ENCODE measurements at regions not wholly inside any gene's neighbourhood (a gene's known extent, or its start where the extent isn't known, plus 50 kb on each side); places are given as distances from the start of the nearest gene placed in this dataset.
"Not testable (repeated sequence)": the region's sequence is repeated elsewhere in the genome, so short reads cannot be mapped to it uniquely, and the experiment has no call there.

DNA sequence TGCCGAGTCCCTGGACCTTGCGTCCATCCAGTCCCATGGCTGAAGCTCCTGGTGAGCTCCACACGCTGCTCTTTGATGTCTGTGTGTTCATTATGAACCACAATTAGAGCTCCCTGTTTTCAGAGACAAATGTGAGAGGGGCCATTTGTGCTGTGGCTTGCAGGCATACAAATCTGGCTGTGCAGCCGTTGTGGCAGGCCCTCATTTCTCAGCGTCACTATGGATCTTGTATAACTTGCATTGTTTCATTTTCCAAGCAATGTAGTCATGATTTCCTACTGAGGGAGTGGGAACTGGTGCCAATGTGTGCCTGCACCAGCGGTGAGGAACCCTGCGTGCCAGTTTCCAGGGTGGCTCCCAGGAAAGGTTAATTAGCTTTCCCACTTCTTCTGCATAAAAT, 542.6 kb downstream of the TMEM114 start:
- FAIRE-seq = no peak

DNA sequence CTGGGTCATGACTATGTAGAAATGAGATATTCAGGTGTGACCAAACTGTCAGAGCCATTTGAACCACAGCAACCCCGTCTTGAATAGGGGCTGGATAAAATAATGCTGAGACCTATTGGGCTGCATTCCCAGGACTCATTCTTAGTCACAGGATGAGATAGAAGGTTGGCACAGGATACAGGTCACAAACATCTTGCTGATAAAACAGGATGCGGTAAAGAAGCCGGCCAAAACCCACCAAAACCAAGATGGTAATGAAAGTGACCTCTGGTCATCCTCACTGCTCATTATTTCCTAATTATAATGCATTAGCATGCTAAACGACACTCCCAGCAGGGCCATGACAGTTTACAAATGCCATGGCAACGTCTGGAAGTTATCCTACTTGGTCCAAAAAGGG, 545.5 kb downstream of the TMEM114 start:
- FAIRE-seq = no peak

DNA sequence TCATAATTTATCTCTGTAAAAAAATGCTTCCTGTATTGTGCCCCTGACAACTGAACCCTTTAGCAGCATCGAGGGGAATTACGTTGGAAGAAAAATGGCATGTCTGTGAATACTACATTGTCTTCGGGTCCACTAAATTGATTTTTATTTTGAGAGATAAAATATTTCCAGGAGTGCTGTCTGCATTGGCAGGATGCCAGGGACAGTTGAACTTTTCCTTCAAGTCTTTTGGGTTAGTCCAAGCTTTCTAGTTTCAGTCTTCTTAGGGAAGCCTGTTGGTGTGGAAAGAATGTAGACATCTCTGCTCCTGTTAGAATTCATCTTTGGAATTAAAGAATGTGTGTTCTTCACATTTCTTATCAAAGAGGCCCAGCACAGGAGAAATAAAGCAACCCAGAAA, 557.9 kb downstream of the TMEM114 start:
- no peak for FAIRE-seq

DNA sequence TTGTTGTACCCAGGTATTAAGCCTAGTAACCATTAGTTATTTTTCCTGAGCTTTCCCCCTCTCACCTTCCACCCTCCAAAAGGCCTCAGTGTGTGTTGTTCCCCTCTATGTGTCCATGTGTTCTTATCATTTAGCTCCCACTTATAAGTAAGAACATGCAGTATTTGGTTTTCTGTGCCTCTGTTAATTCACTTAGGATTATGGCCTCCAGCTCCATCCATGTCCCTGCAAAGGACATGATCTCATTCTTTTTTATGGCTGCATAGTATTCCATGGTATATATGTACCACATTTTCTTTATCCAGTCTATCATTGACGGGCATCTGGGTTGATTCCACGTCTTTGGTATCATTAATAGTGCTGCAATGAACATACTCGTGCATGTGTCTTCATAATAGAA, 560.3 kb downstream of the TMEM114 start:
- FAIRE-seq = not testable (repeated sequence)

DNA sequence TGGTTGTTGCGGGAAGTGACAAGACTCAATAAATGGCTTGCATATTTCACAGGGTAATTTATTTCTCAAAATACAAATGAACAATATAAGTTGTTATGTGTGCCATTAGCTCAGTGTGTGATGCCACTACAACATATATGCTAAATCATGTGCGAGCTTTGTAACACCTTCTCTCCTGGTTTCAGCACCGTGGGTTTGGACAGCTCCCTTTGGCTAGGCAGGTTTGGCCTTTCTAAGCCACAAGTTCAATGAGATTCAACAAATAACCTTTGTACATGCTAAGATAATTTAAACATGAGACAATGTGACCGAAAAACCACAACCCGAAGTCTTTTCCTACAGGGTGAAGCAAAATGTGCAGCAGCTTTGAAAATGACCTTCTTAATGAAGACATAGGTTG, 563.9 kb downstream of the TMEM114 start:
- FAIRE-seq = no peak

DNA sequence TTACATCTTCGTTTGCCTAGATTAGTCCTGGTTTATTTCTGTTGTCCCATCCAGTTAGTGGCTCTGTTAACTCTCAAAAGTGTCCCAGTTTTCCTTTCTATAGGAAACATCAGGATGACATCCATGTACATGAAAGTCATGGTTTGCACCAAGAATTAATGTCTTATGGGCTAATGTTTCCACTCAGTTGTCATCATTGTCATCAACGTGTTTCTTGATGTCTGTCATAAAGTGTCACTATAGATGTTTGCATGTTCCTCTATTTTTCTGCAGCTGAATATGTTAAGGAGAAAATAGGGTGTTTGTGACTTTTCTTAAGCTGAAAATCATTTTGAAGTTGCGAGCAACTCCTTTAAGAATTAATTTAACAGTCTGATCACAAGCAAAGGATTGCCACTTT, 567.0 kb downstream of the TMEM114 start:
- no peak for FAIRE-seq

DNA sequence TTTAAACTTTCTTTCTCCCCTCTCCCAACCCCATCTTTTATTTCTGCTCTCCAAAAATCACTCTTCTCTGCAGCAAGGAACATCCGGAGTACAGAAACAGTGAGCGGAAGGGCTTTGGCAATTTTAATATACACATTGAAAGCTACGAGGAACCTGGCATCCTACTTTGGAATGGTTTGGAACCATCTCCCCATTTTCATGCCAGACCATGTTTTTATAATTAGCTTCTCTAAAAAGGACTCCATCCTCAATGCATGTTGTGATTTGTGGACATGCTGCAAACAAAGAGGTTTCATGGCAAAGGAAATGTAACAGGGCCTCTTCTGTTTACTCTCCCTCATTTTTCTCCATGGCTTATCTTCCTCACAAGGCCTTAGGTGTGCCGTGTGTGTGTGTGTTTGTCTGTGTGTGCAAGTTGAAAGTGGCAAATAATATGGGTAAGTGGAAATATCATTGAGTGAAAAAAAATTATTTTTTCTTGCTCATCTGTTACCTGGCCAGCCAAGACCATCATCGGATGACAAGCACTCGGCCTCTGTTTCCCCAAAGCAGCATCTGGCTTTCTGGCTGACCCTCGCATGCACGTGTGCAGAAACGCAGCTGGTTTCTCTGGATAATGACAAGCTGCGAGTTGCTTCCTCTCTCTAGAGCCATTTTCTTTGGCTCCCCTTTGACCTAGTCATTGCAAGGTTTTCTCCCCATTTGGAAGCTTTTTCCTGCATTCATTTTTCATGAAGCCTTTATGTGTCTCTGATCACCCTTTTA, 585.0 kb downstream of the TMEM114 start:
- FAIRE-seq = no peak

DNA sequence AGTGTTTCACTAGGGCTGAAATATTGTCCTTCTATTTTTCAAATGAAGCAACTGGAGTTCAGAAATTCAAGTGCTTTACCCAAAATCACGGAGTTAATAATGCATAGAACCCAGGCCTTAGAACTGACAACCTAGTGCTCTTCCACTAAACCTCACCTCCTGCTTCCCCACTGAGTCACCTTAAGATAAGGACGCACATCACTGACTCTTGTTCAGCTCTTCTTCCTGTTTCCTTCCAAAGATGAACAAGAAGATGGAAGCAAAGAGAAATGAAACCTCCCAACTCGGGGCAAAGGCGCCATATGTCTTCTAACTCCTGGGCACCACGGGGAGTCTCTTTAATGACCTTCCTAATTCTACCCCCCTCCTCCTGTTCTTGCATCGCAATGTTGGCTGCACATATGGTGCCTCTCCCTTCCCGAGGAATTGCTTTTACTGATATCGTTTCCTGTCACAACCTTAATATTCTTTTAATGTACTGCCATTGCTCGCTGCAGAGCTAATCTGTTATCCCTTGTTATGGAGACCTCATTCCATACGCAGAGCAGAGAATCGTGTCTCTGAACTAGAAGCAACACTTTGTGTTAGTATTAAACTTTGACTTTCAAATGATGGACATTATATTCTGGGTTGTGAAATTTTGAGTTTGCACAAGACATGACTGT, 591.4 kb downstream of the TMEM114 start:
- FAIRE-seq = no peak

DNA sequence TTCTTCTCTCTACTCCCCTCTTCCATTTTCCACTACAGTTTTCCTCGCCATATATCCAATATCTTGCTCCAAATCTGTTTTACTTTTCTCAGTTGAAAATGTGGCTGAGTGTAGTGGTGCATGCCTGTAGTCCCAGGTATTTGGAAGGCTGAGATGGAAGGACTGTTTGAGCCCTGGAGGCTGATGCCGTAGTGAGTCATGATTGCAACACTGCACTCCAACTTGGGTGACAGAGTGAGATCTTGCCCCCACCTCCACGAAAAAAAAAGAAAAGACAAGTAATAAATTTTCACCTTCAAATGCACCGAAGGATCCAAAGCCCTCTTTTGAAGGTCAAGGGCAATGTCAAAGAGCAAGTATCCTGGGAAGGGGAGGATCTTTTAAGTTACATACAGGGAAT, 592.3 kb downstream of the TMEM114 start:
- FAIRE-seq = no peak

DNA sequence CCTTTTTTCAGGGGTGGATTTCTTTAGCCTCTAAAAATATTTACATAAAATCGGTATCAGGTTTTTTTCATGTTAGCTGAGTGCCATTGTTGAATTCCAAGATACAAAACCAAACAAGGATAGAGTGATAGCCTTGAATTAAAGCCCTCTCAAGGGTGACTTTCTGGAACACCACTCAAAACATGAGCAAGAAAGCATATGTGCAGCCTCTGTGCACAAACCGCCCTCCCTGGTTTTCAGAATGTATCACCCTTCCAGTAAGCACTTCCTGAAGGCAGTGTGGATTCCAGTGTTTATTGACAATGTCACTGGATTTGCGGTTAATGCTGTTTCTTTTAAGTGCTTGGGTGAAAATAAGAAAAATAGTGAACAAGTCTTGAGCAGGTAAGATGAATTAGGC, 597.7 kb downstream of the TMEM114 start:
- FAIRE-seq = no peak

DNA sequence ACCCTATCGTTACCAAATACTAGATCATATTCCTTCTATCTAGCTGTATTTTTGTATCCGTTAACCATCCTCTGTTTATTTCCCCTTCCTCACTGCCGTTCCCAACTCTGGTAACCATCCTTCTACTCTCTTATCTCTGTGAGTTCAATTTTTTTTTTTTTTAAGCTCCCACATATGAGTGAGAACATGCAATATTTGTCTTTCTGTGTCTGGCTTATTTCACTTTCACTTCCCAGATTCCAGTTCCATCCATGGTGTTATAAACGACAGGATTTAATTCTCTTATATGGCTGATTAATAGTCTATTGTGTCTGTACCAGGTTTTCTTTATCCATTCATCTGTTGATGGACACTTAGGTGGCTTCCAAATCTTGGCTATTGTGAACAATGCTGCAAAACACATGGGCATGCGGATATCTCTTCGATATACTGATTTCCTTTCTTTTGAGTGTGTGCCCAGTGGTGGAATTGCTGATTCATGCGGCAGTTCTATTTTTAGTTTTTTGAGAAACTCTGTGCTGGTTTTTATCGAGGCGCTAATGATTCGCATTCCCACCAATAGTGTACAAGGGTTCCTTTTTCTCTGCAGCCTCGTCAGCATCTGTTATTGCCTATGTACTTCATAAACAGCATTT, 599.6 kb downstream of the TMEM114 start:
- FAIRE-seq = no peak

DNA sequence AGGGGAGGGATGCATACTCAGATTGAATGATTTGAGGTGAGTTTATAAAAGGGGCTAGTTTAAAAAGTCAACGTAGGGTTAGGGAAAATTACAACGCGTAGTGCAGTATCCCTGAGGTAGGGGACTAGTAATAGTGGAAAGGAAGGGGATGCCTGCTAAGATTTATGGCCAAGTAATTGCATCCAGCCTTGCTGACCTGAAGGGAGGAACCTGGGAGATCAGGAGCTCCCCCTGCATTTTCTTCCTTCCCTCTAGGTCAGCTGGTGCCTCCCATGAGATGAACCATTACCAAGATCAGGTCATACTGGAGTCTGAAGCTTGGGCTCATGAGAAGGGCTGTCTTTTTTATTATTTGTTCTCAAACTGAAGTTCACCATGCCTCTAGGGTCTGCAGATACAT, 606.6 kb downstream of the TMEM114 start:
- FAIRE-seq = no peak

DNA sequence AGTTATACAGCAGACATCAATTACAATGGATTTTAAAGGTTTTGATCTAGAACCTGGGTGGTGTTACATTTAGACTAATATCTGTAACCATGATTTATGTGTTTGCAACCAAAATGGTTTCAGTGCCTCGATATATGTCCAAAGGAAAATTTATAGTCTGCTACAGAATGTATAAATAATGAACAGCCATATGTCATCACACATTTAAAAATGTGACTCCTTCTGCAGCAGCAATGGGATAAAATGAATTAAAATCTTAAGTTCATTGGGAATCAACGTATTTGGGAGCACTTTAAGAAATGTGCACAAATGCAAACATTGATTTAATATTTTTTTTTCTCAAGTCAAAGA, 610.2 kb downstream of the TMEM114 start:
- FAIRE-seq = no peak

DNA sequence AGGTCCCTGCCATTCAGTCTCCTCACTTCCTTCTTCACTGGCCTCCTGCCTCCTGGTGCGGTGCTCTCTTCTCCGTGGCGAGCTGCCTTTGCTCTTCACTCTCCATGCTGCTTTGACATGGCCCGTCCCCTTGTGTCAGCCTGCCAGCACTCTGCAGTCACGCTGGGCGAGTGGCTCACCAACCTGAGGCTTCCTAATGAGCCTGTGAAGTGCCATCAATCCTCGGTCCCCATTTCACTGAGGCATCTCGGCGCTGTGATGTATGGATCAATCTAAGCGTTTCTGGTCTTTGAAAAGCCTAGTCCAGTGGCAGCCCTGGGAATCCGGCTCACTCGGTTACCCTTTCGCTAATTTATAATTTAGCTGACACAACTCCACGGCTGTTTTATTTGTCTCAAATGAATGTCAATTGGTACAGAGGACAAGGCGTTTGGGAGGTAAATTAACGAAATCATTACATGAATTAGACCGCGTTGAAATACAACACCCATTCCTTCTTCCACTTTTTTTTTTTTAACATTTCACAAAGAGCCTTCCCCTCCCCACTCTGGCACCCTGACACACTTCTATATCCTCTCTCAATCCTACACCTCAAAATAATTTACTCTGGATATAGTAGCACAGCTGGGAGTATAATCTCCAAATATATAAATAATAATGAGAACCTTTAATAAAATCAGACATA, 610.7 kb downstream of the TMEM114 start:
- FAIRE-seq = no peak

DNA sequence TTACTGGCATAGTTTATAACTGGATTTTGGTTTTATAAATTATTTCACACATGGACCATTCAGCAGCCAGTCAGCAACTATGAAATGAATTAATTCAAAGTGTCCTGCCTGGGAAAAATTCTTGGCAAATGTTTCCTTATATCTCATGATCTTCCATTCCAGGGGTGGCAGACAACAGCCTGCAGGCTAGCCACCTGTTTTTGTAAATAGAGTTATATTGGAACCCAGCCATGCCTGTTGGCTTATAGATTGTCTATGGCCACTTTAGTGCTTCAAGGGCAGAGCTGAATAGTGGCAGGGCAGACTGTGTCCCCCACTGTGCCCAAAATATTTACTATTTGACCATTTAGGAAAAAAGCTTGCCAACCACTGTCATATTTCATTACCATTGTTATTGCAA, 613.7 kb downstream of the TMEM114 start:
- no peak for FAIRE-seq

DNA sequence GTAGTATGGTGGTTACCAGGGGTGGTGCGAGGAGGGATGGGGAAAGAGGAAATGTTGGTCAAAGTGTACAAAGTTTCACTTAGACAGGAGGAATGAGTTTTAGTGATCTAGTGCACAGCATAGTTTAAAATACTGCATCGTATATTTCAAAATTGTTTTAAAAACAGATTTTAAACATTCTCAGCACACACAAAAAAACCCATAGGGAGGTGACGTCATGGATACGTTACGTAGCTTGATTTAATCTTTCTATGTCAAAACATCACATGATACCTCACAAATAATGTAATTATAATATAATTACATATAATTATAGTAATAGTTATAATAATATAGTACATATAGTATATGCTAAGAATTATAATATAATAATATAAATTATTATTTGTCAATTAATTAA, 614.2 kb downstream of the TMEM114 start:
- FAIRE-seq = no peak

DNA sequence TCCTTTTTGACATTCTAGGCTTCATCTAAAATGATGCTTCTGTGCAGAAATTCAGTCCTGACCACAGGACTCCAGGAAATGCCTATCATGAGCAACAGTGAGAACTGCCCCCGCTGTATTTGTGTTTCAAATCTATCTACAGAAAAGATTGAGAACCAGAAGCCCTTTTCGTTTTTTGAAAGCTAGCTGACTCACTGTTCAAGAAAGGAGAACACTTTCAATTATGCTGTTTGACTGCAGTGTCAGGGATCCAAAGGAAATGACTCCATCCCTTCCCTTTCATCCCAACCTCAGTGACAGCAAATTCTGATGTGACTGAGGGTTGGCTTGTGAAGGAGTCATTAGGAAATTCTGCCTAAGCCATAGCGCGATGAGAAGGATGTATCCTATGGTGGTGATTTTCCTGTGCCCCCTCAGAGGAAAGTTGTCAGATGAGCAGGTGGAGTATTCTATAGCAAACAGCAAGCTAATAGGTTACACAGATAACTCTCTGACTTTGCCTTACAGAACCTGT, 622.3 kb downstream of the TMEM114 start:
- FAIRE-seq = no peak

DNA sequence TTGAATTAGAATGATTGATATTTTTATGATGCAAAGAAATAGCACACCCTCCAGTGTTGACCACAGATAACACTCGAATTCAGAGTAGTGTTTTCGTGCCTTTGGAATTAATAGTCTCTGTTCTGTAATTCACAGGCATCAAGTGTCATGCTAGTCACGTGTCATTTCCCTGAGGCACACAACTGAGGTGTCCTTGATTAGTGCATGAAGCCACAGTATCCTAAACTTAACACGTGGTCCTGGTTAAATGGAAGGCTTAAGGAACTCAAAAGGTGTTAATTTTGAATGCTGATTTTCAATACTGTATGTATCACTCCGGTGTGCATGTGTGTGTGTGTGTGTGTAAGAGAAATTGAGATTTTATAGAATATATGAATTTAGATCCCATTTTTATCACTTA, 625.6 kb downstream of the TMEM114 start:
- FAIRE-seq = no peak

DNA sequence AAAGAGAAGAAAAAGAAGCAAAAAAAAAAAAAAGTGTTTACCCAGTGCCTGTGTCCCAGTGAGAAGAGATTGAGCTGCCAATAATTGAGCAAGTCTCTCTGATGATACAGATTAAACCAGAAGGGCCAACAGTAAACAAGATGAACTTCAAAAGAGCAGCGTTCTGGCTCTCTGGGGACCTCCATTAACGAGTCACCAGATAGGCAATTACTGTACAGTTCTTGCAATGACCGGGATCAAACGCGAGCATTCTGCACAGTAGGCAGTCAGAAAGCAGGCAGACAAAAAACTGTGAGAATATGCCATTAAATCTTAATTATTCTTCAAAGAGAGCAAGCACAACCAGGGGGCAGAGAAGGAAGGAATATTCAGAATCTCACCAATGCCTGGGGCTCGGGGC, 626.1 kb downstream of the TMEM114 start:
- FAIRE-seq = no peak

DNA sequence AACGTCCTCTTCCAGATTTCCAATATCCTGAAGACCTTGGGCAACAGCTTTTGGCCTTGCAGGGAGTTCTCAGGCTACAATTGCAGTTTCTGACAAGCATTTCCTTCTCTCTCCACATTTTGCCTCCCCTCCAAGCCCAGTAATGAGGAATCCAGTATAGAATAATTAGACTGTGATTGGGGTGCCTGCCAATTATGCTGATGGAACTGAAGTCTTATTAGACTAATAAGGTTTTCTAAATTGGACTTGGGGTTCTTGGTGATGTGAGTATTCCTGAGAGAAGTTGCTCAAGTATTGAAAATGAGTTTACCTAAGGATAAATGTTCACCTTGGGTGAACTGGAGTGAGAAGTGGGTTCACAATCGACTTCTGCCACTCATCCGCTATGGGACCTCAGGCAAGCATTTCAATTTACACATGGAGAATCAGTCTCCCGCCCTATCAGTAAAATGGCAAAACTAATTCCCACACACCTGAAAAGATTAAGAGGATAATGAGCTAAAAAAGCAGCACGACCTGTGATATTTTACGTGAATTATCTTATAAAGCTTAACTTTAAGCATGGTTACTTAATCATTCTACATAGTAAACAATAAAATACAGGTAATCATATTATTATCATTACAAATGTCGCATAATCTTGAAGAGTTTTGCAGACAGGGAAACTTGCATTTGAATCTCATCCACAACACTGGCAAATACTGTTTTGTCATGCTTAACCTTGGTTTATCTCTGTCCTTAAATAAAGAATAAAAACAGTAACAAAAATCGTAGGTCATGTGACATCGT, 628.0 kb downstream of the TMEM114 start:
- FAIRE-seq = no peak

DNA sequence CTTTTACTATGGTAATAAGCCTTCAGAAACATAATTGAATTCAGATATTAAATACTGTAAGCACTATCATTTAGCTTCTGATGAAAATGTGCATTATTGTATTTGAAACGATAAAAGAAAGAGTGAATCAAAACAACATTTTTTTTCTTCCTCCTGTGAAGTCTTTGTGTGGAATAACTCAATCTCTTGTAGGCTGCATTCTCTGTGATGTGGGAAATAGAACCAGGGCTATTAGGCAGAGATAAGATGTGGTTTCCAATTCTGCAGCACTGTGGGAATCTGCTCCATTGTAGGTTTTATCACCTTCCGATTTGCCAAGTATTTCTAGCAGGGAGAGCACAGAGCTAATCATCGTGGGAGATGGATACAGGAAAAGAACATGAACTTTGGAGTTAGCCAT, 624.5 kb downstream of the RBFOX1 start:
- no peak for FAIRE-seq

DNA sequence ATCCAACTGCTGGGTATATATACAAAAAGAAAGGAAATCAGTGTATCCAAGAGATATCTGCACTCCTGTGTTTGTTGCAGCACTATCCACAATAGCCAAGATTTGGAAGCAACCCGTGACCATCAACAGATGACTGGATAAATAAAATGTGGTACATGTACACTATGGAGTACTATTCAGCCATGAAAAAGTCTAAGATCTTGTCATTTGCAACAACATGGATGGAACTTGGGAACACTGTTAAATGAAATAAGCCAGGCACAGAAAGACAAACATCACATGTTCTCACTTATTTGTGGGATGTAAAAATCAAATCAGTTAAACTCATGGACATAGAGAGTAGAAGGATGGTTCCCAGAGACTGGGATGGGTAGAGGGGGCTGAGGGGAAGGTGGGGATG, 620.7 kb downstream of the RBFOX1 start:
- FAIRE-seq = no peak

DNA sequence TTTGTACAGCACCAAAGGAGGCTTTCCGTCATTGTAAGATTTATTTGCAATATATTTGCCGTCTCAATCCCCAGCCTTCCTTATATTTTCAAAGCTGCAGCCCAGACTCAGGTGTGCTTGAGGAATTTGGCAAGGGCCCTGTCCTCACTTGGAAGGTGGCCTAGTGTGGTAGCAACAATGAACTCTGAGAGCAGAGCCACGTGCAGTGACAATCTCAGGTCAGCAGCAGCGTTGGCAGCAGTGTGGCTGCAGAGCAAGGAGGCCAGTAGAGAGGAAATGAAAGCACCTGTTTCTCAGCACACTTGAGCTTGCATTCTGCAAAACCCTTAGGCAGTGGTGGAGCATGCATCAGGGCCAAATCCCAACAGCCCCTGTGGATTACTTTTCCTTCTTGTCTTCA, 613.5 kb downstream of the RBFOX1 start:
- FAIRE-seq = no peak
